Hindlimb muscle (tissue), 1 donor: ENCODE measurements at regions not wholly inside any gene's neighbourhood (a gene's known extent, or its start where the extent isn't known, plus 50 kb on each side); places are given as distances from the start of the nearest gene placed in this dataset.
"Not testable (repeated sequence)": the region's sequence is repeated elsewhere in the genome, so short reads cannot be mapped to it uniquely, and the experiment has no call there.

Experiments
- DNase-seq: peaks from one replicate; pipeline ENCODE4 v3.0.0-alpha.2; 2013

GRCh38 chr14:25546826-25547225 lies 496.9 kb upstream of the STXBP6 start:
- no peak for DNase-seq

DNA sequence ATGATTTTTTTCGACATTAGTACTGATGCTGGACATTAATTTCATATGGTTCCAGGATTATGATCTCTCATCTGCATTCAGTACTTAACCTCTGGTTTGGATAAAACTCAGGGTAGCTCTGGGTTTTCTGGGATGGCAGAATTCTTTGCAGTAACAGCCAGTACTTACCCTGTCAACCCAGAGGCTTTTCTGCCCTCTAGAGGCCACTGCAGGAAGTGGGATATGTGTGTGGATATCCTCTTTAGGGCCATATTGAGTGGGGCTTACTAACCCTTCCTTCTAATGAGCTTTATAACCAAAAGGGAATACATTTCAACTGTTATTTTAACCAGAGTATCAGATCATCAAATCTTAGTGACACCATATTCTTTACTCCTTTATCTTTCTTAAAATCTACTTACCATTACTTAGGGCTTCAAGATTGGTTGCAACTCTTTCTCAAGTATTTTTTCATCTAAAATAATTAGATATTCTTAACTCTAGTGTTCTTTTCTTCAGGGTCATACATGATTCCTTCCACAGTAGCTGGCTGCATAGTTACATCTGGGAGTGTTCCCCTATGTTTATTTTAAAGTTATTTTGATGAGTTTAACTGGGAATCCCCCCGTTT lies 488.0 kb upstream of the STXBP6 start:
- DNase-seq = no peak

- no peak for DNase-seq
Measured at GRCh38 chr14:25526290-25526689, 476.3 kb upstream of the STXBP6 start.

DNA sequence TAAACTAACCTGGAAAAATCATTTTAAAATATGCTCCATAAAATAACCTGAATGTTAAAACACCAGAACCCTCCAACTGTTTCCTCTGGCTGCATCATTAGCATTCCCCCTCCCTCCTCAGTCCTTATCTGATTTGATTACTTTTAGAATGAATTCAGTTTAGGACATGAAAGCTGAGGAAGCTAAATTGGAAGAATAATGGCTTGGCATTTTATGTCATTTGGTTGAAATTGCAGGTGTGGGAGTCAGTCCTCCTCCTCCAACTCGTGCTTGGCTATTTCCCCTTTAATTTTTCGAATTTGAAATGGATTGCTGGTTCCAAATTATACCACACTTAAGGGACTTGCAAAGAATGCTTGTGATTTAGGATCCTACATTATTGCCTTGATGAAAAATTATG lies 473.0 kb upstream of the STXBP6 start:
- DNase-seq = no peak

DNA sequence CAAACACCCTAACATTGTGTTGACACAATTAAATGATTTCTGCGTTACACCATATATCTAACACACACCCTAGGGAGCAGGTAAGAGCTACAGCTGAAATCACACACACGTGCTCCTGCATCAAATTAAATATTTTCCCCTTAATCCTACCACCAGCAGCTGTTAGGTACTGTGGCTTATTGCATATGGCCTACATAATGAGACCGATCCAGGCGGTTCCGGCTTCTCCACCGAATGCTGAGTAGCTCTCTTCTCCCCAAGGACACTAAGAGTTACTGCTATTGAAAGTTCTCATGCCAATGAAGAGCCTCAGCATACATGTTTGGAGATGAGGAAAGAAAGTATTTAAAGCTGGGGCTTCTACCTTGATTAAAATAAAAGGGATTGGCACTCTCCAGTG lies 472.2 kb upstream of the STXBP6 start:
- no peak for DNase-seq

DNA sequence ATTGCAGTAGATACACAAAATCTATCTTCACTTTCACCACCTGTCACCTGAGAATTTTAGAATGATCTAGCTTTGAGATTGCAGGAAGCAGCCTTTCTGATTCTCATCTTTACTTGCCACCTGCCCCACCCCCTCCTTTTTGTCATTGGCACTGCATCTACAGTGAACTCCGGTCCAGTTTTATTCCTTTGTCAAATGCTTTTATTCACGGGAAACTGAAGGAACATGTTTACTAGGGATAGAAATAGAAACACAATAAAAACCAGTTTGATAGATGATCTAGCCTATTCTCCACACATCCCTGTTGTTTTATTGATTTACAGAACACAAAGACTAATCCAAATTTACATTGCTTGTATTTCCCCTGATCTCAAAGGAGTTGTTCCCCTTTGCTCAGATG lies 471.7 kb upstream of the STXBP6 start:
- DNase-seq = no peak

DNA sequence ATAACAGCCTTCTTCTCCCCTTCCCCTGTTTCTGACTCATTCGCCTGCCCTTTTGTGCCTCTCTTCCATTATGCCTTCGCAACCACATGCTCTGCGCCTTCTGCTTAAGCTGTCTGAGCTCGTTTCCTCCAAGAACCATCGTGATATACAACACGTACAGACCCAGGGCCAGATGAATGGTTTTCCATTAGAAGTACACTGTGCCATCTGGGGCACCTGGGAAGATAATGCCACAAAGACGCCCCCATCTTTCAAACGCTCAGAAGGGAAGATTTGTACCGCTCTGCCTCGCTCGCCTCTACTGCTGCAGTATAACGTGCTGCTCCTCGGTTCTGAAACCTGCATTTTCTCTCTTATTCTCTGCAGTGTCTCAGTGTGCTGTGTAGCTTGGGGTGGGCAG lies 470.9 kb upstream of the STXBP6 start:
- DNase-seq = no peak

GRCh38 chr14:25518364-25518763 lies 468.4 kb upstream of the STXBP6 start:
- no peak for DNase-seq

DNA sequence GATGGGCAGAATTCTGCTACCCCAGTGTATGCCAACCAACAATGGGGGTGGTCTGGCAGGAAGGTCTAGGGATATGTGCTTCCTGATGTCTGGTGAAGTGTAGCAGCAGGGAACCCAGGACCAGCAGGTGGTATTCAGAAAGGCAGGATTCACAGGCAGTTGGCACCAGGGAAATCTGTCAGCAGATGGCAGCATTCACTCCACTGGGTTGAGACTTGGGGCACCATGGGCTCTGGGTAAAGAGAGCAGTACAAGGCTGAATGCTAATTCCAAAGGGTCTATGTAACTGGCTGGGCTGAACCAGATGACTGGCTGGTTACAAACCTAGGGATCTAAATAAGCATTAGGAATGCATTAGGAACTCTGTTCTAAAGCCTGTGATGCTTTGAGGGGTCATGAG lies 466.9 kb upstream of the STXBP6 start:
- no peak for DNase-seq

- DNase-seq = no peak
Measured at GRCh38 chr14:25508845-25509244, 458.9 kb upstream of the STXBP6 start.

DNA sequence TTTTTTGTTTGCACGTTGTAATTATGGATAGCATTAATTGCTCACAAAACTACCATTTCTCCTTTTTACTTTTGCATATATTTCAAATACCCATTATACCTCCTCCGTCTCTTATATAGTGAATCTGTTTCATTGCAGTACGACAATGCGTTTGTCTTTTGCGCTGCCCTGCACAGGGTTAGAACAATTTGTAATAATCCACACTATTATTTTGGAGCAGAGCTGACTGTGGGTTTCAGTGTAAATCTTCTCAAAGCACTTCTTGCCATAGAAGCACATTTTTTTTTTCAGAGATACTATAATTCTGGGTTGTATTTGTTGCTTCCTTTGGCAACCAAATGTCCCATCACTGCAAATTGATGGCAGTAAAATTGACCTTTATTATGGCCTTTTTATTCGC lies 451.8 kb upstream of the STXBP6 start:
- DNase-seq = no peak

DNA sequence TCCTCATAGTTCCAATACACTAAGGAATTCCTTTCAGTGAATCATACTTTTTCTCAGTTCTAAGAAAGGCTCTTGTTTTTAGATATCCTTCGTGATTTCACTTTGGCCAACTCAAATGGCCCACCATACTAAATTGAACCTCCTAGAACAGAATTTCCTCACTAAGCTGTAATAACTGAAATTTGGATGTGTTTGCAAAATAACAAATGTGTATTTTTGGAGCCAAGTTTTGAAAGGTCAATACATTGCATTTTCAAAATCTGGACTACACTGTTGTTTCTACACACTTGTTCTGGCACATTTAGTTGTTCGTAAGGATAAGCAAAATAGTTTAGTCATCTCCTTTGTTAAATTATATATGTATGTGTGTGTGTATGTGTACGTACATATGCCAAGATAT lies 439.0 kb upstream of the STXBP6 start:
- DNase-seq = peak; percentile 25

- DNase-seq = peak; percentile 41
Measured at GRCh38 chr14:25485381-25485780, 435.4 kb upstream of the STXBP6 start.

DNA sequence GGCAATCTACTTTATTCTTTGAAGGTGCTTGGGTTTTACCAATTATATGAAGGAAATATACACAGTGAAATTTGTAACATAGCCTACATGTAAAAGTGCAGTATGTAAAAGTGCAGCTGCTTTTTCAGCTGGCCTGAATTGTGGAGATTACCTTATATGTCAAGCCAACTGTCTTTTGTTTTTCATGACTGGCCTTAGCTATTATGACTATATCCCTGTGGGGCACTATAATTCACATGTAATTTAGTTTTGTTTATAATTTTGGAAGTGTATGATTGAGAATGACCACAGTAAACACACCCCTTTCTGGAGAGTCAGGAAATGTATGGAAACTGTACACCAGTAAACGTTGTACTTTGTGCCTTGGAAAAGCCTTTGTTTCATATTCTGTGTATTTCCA lies 435.0 kb upstream of the STXBP6 start:
- peak; percentile 11 for DNase-seq

- DNase-seq = peak; percentile 30
Measured at GRCh38 chr14:25484235-25484634, 434.3 kb upstream of the STXBP6 start.

- DNase-seq = no peak
Measured at GRCh38 chr14:25477316-25478098, 427.6 kb upstream of the STXBP6 start.

- DNase-seq = no peak
Measured at GRCh38 chr14:25472700-25473099, 422.8 kb upstream of the STXBP6 start.

- no peak for DNase-seq
Measured at GRCh38 chr14:25464772-25465171, 414.8 kb upstream of the STXBP6 start.

GRCh38 chr14:25464078-25464477 lies 414.1 kb upstream of the STXBP6 start:
- no peak for DNase-seq

DNA sequence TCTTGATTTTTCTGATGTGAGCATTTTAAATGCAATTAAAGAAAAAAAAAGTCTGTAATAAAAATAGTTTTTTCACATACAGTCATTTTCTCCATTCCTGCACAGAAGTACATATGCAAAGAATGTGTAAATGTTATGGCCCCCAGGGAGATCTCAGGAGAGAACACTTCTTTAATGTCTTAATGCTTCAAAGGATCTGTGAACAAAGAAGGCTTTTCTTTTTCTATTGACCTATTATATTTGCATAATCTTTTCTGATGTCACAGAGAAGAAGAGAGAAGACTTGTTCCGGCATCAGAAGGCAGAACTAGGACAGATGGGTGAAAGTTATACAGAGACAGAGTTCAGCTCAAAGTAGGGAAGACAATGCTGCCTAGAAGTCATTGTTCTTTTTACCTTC lies 413.5 kb upstream of the STXBP6 start:
- DNase-seq = no peak

GRCh38 chr14:25461780-25462179 lies 411.8 kb upstream of the STXBP6 start:
- DNase-seq = no peak

GRCh38 chr14:25444381-25444780 lies 394.4 kb upstream of the STXBP6 start:
- DNase-seq = no peak

- not testable (repeated sequence) for DNase-seq
Measured at GRCh38 chr14:25440382-25440781, 390.4 kb upstream of the STXBP6 start.

DNA sequence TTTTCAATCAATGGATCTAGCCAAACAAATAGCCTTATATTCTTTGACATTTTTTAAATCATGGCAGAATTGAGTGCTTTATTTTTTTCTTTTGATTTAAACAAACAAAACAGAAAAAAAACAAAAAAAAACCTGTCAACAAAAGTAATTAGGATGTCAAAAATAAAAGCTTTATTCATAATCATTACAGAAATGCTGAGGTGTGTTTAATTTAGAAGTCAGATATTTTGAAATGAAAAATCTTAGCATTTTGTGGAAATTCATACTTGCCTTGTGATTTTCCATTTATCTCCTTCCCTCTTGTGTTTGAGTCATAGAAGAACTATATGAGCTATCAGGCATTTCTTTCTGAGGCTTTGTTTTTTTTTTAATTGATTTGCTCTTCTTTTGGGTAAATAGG lies 387.0 kb upstream of the STXBP6 start:
- DNase-seq = no peak
